ENCODE measurements at regions not wholly inside any gene's neighbourhood (a gene's known extent, or its start where the extent isn't known, plus 50 kb on each side); places are given as distances from the start of the nearest gene placed in this dataset.

GRCh38 chr6:119834418-119834817 lies 484.9 kb upstream of the MAN1A1 start:
- TF ChIP-seq POLR2A (IDR thresholded peaks at IDR 0.05; ENCODE audit: low read depth, low read length): no peak
- no peak for TF ChIP-seq POLR2AphosphoS5 (IDR thresholded peaks at IDR 0.05; ENCODE audit: low read depth, low read length)
- no peak for TF ChIP-seq TAF1 (IDR thresholded peaks at IDR 0.05; ENCODE audit: borderline replicate concordance, low read depth, low read length)
